Lower leg skin (tissue), 4 donors: ENCODE measurements at regions not wholly inside any gene's neighbourhood (a gene's known extent, or its start where the extent isn't known, plus 50 kb on each side); places are given as distances from the start of the nearest gene placed in this dataset.

Experiments used
- DNase-seq, 2 donors: peaks; one replicate each; pipeline ENCODE4 v3.0.0-alpha.2; 2019; ENCODE audit warnings: low spot score in 2 of 2
- H3K4me3 ChIP-seq: fragments of 200-600 bp; sonication (generic); 2 replicates; pipeline ENCODE4 v1.5.1; 2017; ENCODE audit warnings: mild to moderate bottlenecking, low read depth; ENCODE audit not compliant: poor library complexity, severe bottlenecking
- CTCF ChIP-seq, 3 donors: fragments of 450-650 bp; IDR thresholded peaks; one replicate each; pipeline ENCODE4 v1.5.1; 2016; ENCODE audit warnings: antibody characterized with exemption in 3 of 3, mild to moderate bottlenecking in 3 of 3, moderate library complexity in 2 of 3
- POLR2A ChIP-seq, 2 donors: fragments of 450-650 bp; IDR thresholded peaks; one replicate each; pipeline ENCODE4 v1.6.1; 2016 to 2017; ENCODE audit warnings: antibody characterized with exemption in 2 of 2, mild to moderate bottlenecking in 1 of 2, moderate library complexity in 1 of 2
- WGBS, 2 donors: methylation state at CpG; one replicate each; pipeline ENCODE4 v1.1.5; 2018; 5-methylcytosine and 5-hydroxymethylcytosine counted together
- intact Hi-C: fragments of 100-400 bp; cut with DNase I; formaldehyde crosslinking; loops from one replicate; pipeline ENCODE4 v1.15.0; 2023; ENCODE audit warnings: low total_unique reads

DNA sequence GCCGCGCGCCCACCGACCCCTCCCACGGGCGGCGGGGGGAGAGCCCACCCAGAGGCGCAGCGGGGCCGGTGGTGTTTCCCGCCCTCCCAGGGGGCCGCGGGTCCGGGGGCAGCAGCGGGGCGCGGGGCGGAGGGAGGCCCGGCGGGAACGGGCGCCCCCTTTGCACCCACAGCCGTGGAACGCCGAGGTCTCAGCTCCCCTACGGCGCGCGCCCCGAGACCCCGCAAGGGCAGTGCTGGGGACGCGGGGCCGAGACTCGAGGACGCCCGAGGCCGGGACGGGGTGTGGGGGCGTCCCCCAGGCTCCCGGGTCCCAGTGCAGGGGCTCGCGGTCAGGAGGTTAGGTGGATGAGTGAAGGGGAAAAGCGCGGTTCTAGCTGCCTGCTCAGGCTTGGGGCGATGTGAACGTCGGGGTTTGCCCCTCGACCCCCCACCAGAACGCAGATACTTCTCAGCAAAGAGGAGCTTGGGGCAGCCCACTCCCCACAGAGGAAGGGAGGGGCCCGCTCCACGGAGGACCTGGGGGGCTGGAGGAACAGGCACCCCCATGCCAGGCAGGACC, 65.5 kb upstream of the BHLHE23 start:
- 12 to 16% methylated on average over 26 to 30 of the region's 52 CpGs for WGBS, 2 donors
- intact Hi-C loops, result no loop called here
- TF ChIP-seq CTCF (IDR thresholded peaks at IDR 0.05) (no peak), POLR2A (IDR thresholded peaks at IDR 0.05) (no peak)
- no peak overlapping the region for H3K4me3 ChIP-seq
- DNase-seq, result peak in 1 of 2 donors; percentile 78

DNA sequence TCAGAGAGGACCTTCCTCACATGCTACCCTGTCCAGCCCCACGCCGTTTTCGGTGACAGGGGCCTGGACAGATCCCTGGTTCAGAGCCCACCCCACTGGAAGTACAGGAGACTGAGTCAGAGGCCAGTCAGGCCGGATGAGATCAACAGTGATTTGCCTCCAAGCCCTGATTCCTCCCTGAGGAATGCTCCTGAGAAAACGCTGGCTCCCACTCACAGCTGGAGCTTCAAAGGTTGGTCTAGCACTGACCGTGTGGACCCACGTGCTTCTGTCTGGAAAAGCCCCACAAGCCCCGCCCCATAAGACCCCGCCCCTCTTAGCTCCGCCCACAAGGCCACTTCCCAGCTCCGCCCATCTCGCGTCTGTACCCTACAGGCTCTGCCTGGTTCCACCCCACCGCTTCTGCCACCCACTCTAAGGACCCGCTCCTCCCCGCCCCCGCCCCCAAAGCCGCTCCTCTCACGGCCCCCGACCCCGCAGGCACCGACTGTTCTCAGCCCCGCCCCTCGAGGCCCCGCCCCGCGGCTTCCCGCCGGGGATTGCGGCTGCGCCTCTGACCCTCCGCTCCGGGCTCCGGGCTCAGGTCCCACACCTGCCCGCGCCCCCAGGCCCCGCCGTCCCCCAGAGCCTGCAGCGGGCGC, 64.9 kb upstream of the BHLHE23 start:
- intact Hi-C loops, result no loop called here
- WGBS, 2 donors, result 14 to 19% methylated on average over 23 to 24 of the region's 40 CpGs
- H3K4me3 ChIP-seq, result no peak overlapping the region
- DNase-seq, result peak in 1 of 2 donors; percentile 75
- TF ChIP-seq POLR2A (IDR thresholded peaks at IDR 0.05) (no peak), CTCF (IDR thresholded peaks at IDR 0.05) (no peak)

DNA sequence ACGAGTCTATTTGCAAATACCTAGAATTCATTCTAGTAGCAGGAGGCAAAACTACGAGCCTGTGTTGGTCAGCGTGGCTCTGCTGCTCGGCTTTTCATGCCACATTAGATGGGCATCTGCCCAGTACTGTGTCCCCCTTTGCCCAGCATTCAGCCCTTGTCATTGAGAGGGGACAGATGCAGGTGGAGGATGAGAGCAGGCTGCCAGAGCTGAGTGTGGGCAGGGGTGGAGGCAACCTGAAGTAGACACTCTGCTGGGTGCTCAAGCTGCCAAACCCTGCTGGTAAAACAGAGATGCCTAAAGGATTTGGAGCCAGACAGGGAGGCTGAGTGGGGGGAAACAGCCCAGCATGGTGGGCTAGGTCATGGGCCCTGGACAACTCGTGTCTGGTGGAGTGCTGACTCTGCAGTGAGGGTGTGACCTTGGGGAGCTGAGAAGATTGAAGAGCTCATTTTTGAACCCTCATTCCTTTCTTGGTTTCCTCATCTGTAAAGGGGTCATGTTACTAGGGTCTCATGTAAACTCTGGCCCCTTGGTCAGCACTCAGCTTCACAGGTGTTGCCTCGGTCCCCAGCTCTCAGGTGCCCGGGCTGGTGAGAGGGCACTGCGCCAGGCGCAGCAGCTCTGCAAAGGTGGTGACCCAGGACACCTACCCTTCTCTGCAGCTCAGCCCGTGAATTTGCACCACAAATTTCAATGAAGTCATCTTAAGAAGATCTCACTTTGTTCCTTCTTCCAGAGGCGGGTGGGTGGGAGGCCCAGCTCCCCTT, 64.2 kb upstream of the BHLHE23 start:
- WGBS, 2 donors, result 84 to 86% methylated on average over 11 of the region's 11 CpGs
- no peak for TF ChIP-seq POLR2A (IDR thresholded peaks at IDR 0.05)
- TF ChIP-seq CTCF (IDR thresholded peaks at IDR 0.05), result no peak
- intact Hi-C loops, result no loop called here
- DNase-seq, result peak in 1 of 2 donors; percentile 61
- H3K4me3 ChIP-seq, result no peak overlapping the region

GRCh38 chr20:63070301-63070625, 63.5 kb upstream of the BHLHE23 start:
- 23 to 32% methylated on average over 3 of the region's 3 CpGs for WGBS, 2 donors
- peak in 1 of 2 donors; percentile 70 for DNase-seq
- intact Hi-C loops, result no loop called here
- TF ChIP-seq POLR2A (IDR thresholded peaks at IDR 0.05), result no peak
- TF ChIP-seq CTCF (IDR thresholded peaks at IDR 0.05), result no peak
- H3K4me3 ChIP-seq, result no peak overlapping the region

- H3K4me3 ChIP-seq, result no peak overlapping the region
- intact Hi-C loops, result no loop called here
- DNase-seq, result peak in 1 of 2 donors; percentile 70
- 75 to 78% methylated on average over 4 to 8 of the region's 10 CpGs for WGBS, 2 donors
- TF ChIP-seq CTCF (IDR thresholded peaks at IDR 0.05), result no peak
- no peak for TF ChIP-seq POLR2A (IDR thresholded peaks at IDR 0.05)
Observed at GRCh38 chr20:63068711-63069367, 62.1 kb upstream of the BHLHE23 start.
